ENCODE measurements at regions not wholly inside any gene's neighbourhood (a gene's known extent, or its start where the extent isn't known, plus 50 kb on each side); places are given as distances from the start of the nearest gene placed in this dataset.
"Not testable (repeated sequence)": the region's sequence is repeated elsewhere in the genome, so short reads cannot be mapped to it uniquely, and the experiment has no call there.

- DNase-seq (ENCODE audit: low read depth in 2 of 2) = no peak
Measured at GRCh38 chr7:25595996-25596395, 367.7 kb upstream of the NPVF start.

DNA sequence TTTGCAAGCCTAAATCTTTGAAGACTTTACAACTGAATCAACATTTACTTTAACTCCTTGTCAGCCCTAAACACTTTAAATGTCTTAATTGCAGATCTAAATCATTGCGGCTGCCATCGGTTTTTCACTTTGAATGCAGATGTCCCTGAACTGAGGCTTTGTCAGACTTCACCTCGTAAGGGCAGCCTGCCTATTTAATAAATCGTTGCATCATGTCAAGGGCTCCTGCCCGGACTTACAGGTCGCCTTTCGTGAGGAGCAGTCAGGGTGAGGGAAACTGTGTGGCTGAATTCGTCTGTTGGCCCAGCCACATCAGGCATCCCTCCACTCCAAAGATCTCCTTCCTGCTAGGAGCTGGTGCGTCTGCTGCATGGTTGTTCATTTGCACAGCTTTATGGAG is 368.2 kb upstream of the NPVF start:
- no peak for DNase-seq (ENCODE audit: low read depth in 2 of 2)

- no peak for DNase-seq (ENCODE audit: low read depth in 2 of 2)
Measured at GRCh38 chr7:25597946-25598345, 369.7 kb upstream of the NPVF start.

GRCh38 chr7:25598765-25599164 is 370.5 kb upstream of the NPVF start:
- DNase-seq (ENCODE audit: low read depth in 2 of 2) = no peak

DNA sequence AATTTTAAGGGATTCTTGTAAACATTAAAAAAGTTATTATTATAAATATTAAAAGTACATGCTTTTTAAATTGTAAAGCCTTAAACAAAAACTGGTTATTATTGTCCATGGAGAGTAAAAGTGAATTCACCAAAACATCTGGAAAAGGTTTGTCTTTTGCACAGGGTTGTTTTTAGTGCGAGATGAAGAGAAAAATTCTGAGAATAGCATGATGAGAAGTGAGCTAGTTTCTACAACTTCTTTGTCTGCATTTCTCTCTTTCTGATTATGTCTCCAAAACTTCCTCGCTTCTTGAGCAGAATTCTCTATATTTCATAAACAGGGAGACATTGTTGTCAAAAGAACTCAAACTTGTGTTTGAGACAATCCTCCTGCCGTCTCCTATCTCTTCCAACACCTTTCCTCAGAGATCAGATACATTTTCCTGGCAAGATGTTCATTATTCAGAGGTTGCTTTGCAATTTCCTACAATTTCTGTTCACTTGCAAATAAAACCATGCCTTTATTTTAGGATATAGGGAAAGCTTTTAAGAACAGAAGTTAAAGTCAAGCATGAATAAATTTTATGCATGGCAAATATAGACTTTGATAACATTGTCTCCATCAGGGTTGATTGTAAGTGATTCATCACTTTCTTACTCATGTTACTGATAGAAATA is 372.1 kb upstream of the NPVF start:
- DNase-seq (ENCODE audit: low read depth in 2 of 2) = no peak

DNA sequence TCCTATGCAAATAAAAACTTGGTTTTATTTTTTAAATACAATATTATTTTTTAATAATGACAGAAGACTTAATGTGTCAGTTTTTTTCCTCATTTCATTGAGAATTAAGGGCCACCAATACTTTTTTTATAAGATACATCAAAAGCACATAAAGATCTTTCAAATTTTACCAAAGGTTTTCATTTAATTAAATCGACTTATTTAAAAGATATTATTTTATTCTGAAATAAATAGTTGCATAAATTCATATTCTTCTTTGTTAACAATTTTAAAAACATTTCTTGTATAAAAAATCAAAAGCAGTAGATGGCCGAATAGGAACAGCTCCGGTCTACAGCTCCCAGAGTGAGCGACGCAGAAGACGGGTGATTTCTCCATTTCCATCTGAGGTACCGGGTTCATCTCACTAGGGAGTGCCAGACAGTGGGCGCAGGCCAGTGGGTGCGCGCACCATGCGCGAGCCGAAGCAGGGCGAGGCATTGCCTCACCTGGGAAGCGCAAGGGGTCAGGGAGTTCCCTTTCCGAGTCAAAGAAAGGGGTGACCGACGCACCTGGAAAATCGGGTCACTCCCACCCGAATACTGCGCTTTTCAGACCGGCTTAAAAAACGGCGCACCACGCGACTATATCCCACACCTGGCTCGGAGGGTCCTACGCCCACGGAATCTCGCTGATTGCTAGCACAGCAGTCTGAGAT is 374.6 kb upstream of the NPVF start:
- DNase-seq (ENCODE audit: low read depth in 2 of 2) = not testable (repeated sequence)

GRCh38 chr7:25603427-25603740 is 375.1 kb upstream of the NPVF start:
- not testable (repeated sequence) for DNase-seq (ENCODE audit: low read depth in 2 of 2)

DNA sequence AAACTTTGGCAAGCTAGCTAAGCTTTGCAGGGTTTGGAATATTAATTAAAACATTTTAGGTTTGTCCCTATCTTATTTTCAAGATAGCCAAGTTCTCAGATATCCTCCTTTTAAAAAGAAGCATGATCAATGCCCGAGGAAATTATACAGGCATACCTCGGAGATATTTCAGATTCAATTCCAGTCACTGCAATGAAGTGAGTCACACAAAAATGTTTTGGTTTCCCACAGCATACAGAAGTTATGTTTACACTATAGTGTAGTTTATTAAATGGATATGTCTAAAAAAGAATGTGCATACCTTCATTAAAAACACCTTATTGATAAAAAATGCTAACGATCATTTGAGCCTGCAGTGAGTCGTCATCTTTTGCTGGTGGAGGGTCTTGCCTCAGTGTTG is 382.9 kb upstream of the NPVF start:
- no peak for DNase-seq (ENCODE audit: low read depth in 2 of 2)

DNA sequence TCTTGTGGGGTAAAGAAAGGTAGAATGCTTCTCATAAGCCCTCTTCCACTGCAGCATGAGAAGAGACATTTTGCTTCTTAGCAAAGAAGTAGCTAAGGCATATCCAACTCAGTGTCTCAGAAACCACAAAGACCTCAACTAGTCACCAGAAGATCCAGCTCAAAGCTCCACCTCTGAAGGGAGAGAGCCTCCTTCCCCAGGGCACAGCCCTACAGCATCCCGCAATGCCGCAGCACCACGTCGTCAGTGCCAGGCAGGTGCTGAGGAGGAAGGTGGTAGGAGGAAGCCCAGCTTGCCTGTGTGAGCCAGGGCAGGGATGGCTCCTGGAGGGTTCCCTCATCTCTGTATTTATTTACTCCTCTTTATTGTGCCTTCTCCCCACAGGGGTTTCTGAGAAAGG is 385.6 kb upstream of the NPVF start:
- DNase-seq (ENCODE audit: low read depth in 2 of 2) = no peak

DNA sequence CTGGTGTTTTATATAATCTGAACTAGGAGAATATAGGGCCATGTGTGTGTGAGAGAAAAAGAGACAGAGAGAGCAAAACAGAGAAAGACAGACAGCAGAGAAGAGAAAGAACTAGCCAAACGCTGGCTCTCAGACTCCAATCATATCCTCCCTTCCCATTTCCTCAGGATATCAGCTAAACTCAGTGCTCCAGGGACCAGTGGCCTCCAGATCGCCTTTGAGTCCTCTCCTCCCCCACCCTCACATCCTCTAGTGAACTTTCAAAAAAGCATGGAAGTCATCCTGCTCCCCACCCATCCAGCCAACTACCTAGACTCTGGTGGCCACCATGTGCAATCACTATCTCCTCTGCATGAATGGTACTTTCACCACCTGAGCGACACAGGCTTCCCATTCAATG is 386.1 kb upstream of the NPVF start:
- DNase-seq (ENCODE audit: low read depth in 2 of 2) = no peak

DNA sequence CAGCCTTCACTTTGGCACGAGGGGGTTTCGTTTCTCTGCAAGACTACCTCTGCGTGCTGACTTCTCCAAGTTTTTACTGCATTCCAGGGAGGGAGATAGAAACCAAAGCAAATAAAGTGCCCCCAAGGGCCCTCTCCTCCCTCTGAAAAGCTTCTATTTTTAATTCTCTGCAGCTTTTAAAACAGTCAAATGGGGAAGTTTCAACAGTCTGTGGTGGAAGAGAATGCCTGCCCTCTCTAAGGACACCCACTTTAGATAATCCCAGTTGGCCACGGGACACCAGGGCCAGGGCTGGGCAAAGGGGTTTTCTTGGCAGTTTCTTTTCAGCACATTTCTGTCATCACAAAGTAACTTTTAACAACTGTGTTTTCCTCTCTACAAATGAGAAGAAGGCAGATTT is 386.7 kb upstream of the NPVF start:
- DNase-seq (ENCODE audit: low read depth in 2 of 2) = no peak

GRCh38 chr7:25615593-25615992 is 387.3 kb upstream of the NPVF start:
- no peak for DNase-seq (ENCODE audit: low read depth in 2 of 2)

- no peak for DNase-seq (ENCODE audit: low read depth in 2 of 2)
Measured at GRCh38 chr7:25617214-25617613, 388.9 kb upstream of the NPVF start.

- no peak for DNase-seq (ENCODE audit: low read depth in 2 of 2)
Measured at GRCh38 chr7:25617673-25618072, 389.4 kb upstream of the NPVF start.

GRCh38 chr7:25619381-25619780 is 391.1 kb upstream of the NPVF start:
- DNase-seq (ENCODE audit: low read depth in 2 of 2) = no peak

DNA sequence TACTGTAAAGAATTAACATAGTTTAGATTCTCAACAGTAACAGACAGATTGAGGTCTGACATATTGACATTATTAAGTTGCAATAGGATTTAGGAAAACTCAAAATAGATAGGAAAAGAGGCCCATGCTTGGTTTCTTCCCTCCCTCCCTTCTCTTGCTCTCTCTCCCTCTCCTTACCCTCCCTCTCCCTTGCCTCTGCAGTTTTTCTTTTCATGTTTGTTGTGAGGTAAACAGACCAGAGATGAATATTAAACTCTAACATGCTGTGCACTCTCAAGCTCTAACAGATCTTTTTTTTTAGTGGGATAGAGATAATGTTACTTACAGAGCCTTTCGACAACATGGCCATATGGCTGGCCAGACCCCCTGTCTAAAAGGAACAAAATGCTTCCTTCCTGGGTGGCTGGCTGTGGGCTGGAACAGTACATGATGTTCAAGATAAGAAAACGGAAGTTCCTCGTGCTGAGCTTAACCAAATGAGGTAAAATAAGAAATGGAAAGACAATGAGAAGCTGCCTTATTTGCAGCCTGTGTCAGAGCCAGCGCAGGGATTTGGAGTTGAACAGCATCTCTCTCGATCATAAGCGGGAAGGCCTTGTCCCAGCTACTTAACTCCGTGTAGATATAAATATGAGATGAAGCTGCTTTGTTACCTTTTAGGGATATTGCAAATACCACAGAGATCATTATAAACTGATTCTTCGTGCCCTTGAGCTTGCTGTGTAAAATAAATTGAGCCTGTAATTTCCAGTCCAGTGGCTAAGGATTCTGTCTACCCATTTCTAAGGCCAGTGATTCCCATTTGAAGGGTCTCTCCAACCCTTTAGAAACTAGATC is 391.9 kb upstream of the NPVF start:
- DNase-seq (ENCODE audit: low read depth in 2 of 2) = no peak

DNA sequence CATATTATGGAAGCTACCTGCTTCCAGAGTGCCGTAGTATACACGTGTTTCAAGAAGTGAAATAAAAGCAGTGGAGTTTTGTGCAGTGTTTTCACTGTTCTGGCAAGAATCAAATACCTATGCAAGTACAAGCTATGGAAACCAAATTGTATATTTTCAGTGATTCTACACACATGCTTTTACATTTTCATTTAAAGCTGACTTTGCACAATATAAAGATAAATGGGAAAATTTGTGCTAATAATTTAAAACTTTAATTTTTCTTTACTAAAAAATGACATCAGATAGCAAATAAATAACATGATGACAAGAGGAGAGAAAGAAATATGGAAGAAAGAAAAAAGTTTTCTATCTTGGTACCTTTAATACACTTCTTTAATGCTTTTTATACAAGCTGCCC is 393.7 kb upstream of the NPVF start:
- DNase-seq (ENCODE audit: low read depth in 2 of 2) = no peak

- DNase-seq (ENCODE audit: low read depth in 2 of 2) = no peak
Measured at GRCh38 chr7:25622695-25623094, 394.4 kb upstream of the NPVF start.

- DNase-seq (ENCODE audit: low read depth in 2 of 2) = no peak
Measured at GRCh38 chr7:25624051-25624450, 395.8 kb upstream of the NPVF start.

GRCh38 chr7:25624833-25625232 is 396.5 kb upstream of the NPVF start:
- no peak for DNase-seq (ENCODE audit: low read depth in 2 of 2)

GRCh38 chr7:25625306-25625992 is 397.2 kb upstream of the NPVF start:
- DNase-seq (ENCODE audit: low read depth in 2 of 2) = no peak

GRCh38 chr7:25626451-25627131 is 398.3 kb upstream of the NPVF start:
- no peak for DNase-seq (ENCODE audit: low read depth in 2 of 2)

Measured in stimulated activated CD4-positive, alpha-beta T cell treated with anti-CD3 and anti-CD28 coated beads, Interleukin-15, amount 100 ng/mL, for 48 hours (primary cell).